ENCODE measurements at regions not wholly inside any gene's neighbourhood (a gene's known extent, or its start where the extent isn't known, plus 50 kb on each side); places are given as distances from the start of the nearest gene placed in this dataset.

DNA sequence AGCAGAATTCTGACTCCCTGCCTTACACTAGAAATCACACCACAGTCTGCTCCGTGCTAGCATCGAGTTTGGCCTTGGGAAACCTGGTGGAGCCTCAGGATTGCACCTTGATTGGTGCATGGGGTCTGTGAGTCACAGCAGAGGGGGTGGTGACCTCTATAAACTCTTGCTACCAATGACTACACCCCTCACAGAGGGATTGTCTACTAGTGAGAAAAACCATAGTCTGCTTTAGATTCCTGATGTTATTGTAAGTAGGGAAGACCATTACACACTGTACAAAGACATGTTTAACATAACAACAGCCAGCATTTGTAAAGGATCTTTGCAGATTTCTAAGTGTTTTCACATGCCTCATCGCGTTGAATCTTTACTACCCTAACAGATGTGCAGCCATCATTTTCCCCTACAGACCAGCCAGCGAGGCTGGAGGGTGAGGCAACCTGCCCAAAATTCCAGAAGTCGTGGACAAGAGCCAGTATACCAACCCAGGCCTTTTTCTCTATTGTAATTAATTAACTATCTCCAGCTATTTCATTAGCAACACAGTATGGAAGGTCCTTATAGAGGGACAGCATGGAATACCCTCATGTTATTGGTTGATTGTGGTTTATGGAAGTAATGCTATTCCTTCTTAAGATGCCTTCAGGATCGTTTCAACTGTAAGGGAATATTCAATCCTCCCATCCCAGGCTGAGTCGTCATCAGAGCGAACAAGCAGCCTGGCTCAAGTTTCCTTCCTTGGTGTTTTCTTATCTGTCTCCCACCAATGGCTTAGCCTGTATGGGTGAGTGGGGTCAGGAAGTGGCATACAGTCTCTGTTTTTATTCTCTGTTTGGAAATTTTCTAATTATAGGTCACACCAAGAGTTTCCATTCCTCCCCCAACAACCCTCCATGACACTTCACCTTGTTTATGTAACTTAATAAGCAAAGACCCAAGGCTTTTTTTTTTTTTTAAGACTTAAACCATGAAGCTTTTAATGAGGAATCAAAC is 55.9 kb upstream of the KDR start:
- TF ChIP-seq REST (IDR thresholded peaks at IDR 0.05; ENCODE audit: low read depth) (no peak), MAX (IDR thresholded peaks at IDR 0.05) (no peak), EP300 (IDR thresholded peaks at IDR 0.05; ENCODE audit: borderline replicate concordance) (no peak), EGR1 (IDR thresholded peaks at IDR 0.05) (no peak), ZBTB7A (IDR thresholded peaks at IDR 0.05; ENCODE audit: low read depth) (no peak), NFIC (IDR thresholded peaks at IDR 0.05) (no peak), YY1 (IDR thresholded peaks at IDR 0.05; ENCODE audit: low read depth) (no peak), TAF1 (IDR thresholded peaks at IDR 0.05; ENCODE audit: low read depth) (no peak), CEBPB (IDR thresholded peaks at IDR 0.05) (no peak), FOXM1 (IDR thresholded peaks at IDR 0.05; ENCODE audit: borderline replicate concordance, low read depth) (no peak), TEAD4 (IDR thresholded peaks at IDR 0.05) (no peak), CREB1 (IDR thresholded peaks at IDR 0.05; ENCODE audit: low read depth) (no peak), TCF12 (IDR thresholded peaks at IDR 0.05; ENCODE audit: low read depth) (no peak), RAD21 (IDR thresholded peaks at IDR 0.05; ENCODE audit: low read depth) (no peak)
- TF ChIP-seq, protein P1, sequence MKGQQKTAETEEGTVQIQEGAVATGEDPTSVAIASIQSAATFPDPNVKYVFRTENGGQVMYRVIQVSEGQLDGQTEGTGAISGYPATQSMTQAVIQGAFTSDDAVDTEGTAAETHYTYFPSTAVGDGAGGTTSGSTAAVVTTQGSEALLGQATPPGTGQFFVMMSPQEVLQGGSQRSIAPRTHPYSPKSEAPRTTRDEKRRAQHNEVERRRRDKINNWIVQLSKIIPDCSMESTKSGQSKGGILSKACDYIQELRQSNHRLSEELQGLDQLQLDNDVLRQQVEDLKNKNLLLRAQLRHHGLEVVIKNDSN (IDR thresholded peaks at IDR 0.05), result no peak

GRCh38 chr4:55183926-55184599 is 58.7 kb upstream of the KDR start:
- TF ChIP-seq MAX (IDR thresholded peaks at IDR 0.05), result no peak
- no peak for TF ChIP-seq TEAD4 (IDR thresholded peaks at IDR 0.05)
- no peak for TF ChIP-seq CREB1 (IDR thresholded peaks at IDR 0.05; ENCODE audit: low read depth)
- no peak for TF ChIP-seq TCF12 (IDR thresholded peaks at IDR 0.05; ENCODE audit: low read depth)
- no peak for TF ChIP-seq EGR1 (IDR thresholded peaks at IDR 0.05)
- TF ChIP-seq FOXM1 (IDR thresholded peaks at IDR 0.05; ENCODE audit: borderline replicate concordance, low read depth), result no peak
- TF ChIP-seq, protein P1 (IDR thresholded peaks at IDR 0.05), result no peak
- no peak for TF ChIP-seq CEBPB (IDR thresholded peaks at IDR 0.05)
- no peak for TF ChIP-seq TAF1 (IDR thresholded peaks at IDR 0.05; ENCODE audit: low read depth)
- no peak for TF ChIP-seq YY1 (IDR thresholded peaks at IDR 0.05; ENCODE audit: low read depth)
- TF ChIP-seq REST (IDR thresholded peaks at IDR 0.05; ENCODE audit: low read depth), result no peak
- no peak for TF ChIP-seq ZBTB7A (IDR thresholded peaks at IDR 0.05; ENCODE audit: low read depth)
- TF ChIP-seq RAD21 (IDR thresholded peaks at IDR 0.05; ENCODE audit: low read depth), result no peak
- no peak for TF ChIP-seq EP300 (IDR thresholded peaks at IDR 0.05; ENCODE audit: borderline replicate concordance)

DNA sequence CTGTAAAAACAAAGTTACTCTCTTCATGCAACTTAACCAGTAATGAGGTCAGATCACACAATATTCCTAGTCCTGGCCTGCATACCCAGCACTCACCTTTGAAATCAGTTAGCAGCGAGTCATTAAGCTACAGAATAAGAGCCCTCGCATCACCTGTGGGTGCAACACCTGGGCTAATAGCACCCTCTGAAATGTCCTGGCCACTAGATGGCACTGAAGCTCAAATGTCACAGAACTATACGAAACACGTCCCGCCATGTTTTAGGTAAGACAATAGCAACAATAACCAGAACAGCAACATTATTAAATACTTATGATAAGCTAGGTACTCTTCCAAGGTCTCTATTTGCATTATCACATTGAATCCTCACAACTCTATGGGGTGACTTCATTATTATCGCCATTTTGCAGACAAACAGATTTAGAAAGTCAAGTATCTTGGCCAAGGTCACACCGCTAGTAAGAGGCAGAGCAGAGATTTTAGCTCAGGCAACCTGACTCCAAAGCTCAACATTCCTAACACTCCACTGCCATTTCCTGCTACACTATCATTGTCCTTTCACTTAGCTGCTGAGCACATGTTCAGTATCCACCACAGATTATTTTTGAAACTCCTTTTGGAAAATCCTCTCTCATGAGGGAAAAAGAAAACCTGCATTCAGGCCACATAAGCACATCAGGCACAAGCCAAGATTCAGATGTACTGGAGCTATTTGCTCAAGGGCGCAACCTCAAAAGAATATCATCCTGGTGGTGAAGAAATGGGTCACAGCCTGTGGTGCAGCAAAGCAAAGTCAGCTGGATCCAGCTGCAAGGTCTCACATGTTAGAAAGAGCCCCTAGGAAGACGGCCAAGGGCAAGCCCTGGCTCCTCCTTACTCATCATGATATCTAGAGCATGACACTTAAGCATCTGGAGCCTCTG is 59.5 kb upstream of the KDR start:
- TF ChIP-seq TEAD4 (IDR thresholded peaks at IDR 0.05) (no peak), TAF1 (IDR thresholded peaks at IDR 0.05; ENCODE audit: low read depth) (no peak), CREB1 (IDR thresholded peaks at IDR 0.05; ENCODE audit: low read depth) (no peak), YY1 (IDR thresholded peaks at IDR 0.05; ENCODE audit: low read depth) (peak; percentile 44; the same call in 1 of the 2 replicates), EGR1 (IDR thresholded peaks at IDR 0.05) (no peak), RAD21 (IDR thresholded peaks at IDR 0.05; ENCODE audit: low read depth) (peak; percentile 52), REST (IDR thresholded peaks at IDR 0.05; ENCODE audit: low read depth) (no peak), ZBTB7A (IDR thresholded peaks at IDR 0.05; ENCODE audit: low read depth) (no peak), MAX (IDR thresholded peaks at IDR 0.05) (no peak), EP300 (IDR thresholded peaks at IDR 0.05; ENCODE audit: borderline replicate concordance) (no peak), TCF12 (IDR thresholded peaks at IDR 0.05; ENCODE audit: low read depth) (no peak)
- TF ChIP-seq, protein P1 (IDR thresholded peaks at IDR 0.05), result no peak

Measured in Ishikawa (cell line).